ENCODE measurements at regions not wholly inside any gene's neighbourhood (a gene's known extent, or its start where the extent isn't known, plus 50 kb on each side); places are given as distances from the start of the nearest gene placed in this dataset.

DNA sequence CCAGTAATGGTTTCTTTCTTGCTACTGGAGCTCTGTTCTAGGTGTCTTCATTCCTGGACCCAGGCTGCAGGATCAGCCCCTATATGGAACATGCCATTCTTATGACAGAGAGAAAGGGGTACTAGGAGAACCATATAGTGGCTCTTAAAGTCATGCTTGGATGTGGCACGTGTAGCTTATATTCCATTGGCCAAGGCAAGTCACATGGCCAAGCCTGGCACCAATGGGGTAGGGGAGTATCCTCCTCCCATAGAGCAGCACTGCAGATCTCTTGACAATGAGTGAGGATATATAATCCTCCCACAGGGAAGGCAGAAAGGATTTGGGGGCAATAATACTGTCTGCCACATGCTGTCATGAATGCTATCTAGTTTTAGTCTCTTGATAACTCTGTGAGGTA lies 193.3 kb downstream of the PALM2AKAP2 start:
- Mint-ChIP-seq H3K9me3 (no peaks in the 10 kb centered on the region), H3K27ac (no peak overlapping the region), H3K27me3 (peaks cover 0 to 10% of the 10 kb centered on the region in 2 donors), H3K4me3 (no peak overlapping the region), H3K4me1 (ENCODE audit: low read depth in 2 of 2) (peaks cover 0 to 7% of the 10 kb centered on the region in 2 donors), H3K36me3 (ENCODE audit: insufficient read depth) (no peaks in the 10 kb centered on the region)
- DNase-seq (no peak), ATAC-seq (replicated peaks) (no peak)

DNA sequence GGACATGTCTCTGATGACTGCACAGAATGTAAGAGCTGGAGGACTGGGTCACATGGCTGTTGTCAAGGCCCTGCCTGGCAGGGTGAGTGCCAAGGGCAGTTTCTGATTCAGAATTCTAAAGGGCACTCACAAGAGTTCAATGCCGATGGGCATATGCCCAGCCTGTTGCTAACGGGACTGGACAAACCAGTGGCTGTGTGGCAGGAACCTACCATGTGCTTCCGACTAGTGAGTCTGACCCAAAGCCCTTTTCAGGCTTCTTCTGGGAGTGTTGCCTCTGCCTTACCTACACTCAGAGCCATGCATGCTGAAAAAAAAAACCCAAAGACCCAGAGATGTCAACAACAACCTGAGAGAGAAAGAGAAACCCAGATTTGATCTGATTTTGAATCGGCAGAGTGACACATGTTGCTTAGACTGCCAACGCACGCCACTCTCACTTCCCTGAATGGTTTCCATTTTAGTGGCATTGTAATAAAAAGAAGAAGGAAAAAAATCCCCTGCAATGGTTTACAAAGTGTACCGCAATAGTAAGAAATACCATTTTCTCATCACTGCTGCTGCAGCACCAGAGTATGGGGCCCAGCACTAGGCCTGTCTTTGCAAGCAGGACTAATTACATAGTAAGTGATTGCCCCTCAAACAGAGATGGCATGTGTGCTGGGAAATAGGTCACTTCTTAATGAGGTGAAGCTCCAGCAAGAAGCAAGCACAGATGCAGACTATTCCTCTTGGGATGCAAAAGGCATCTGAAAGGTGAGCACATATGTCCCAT lies 194.3 kb downstream of the PALM2AKAP2 start:
- no peaks in the 10 kb centered on the region for H3K36me3 Mint-ChIP-seq (ENCODE audit: insufficient read depth)
- no peaks in the 10 kb centered on the region for H3K9me3 Mint-ChIP-seq
- no peak overlapping the region for H3K27ac Mint-ChIP-seq
- no peak overlapping the region for H3K4me3 Mint-ChIP-seq
- DNase-seq (no peak), ATAC-seq (replicated peaks) (peak; percentile 51)
- H3K27me3 Mint-ChIP-seq: peaks cover 0 to 10% of the 10 kb centered on the region in 2 donors
- H3K4me1 Mint-ChIP-seq (ENCODE audit: low read depth in 2 of 2): peaks cover 0 to 7% of the 10 kb centered on the region in 2 donors

DNA sequence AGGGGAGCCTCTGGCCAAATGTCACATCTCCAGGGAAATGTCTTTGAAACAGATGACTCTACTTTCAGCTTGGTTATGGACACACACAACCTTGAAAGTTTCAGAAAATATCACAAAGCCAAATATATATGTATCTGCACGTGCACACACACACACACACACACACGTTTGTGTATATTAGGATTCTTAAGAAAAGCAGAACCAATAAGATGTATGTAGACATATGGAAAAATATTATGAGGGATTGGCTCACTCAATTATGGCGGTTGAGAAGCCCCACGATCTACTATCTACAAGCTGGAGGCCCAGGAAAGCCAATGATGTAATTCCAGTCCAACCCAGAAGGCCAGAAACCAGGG lies 194.9 kb downstream of the PALM2AKAP2 start:
- Mint-ChIP-seq H3K9me3 (no peaks in the 10 kb centered on the region), H3K27me3 (peaks cover 0 to 10% of the 10 kb centered on the region in 2 donors), H3K4me3 (no peak overlapping the region), H3K36me3 (ENCODE audit: insufficient read depth) (no peaks in the 10 kb centered on the region), H3K4me1 (ENCODE audit: low read depth in 2 of 2) (peaks cover 0 to 7% of the 10 kb centered on the region in 2 donors), H3K27ac (no peak overlapping the region)
- DNase-seq: no peak
- no peak for ATAC-seq (replicated peaks)

DNA sequence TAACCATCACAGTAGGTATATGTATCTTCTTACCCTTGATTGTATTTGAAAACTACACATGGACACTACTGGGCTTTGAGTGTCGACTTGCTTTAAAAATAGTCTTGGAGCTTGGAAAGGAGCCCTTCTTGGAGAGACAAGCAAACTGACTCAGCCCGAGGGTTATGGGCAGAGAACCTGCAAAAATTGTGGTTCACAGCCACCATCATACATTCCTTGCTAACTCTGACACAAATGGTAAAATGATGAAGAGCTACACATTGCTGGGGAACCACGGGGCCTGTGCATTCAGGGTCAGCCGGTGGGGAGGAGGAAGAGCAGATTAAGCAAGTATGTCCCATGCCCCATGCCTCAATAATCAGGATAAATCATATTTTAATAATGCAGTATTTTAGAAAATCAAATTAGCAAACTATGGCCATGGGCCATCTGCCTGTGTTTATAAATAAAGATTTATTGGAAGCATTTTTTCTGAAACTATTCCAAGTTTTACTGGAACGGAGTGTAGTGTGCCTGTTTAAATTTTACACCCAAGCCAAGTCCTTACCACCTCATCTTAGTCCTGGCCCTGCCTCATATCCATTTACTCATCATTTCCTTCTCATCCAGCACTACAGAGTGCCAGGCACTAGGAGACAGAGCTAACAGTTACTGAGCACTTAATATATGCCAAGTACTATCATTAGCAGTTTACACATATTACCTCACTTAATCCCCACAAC lies 195.7 kb downstream of the PALM2AKAP2 start:
- H3K4me3 Mint-ChIP-seq: no peak overlapping the region
- peaks cover 0 to 7% of the 10 kb centered on the region in 2 donors for H3K4me1 Mint-ChIP-seq (ENCODE audit: low read depth in 2 of 2)

DNA sequence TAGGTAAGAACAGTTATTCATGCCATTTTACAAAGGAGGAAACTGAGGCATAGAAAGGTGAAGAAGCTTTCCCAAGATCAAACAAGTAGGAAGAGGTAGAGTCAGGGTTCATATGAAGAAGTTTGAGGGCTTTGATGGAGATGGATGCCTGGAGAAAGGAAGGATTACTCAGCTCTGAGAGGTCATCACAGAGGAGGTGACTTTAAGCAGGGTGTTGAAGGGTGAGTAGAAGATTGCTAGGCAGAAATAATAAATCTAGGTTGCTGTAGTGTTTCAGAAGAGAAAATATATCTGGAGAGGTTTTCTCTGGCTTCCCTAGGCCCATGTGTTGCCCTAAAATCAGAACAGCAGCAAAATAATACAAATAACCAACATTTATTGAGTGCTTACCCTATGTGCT lies 196.3 kb downstream of the PALM2AKAP2 start:
- Mint-ChIP-seq H3K36me3 (ENCODE audit: insufficient read depth) (no peaks in the 10 kb centered on the region), H3K4me1 (ENCODE audit: low read depth in 2 of 2) (peaks cover 0 to 7% of the 10 kb centered on the region in 2 donors), H3K4me3 (no peak overlapping the region), H3K27ac (no peak overlapping the region), H3K27me3 (peaks cover 0 to 10% of the 10 kb centered on the region in 2 donors), H3K9me3 (no peaks in the 10 kb centered on the region)
- ATAC-seq (replicated peaks) (no peak), DNase-seq (no peak)

More for the DNA sequence above, 195.7 kb downstream of the PALM2AKAP2 start:
- DNase-seq (no peak), ATAC-seq (replicated peaks) (no peak)
- Mint-ChIP-seq H3K36me3 (ENCODE audit: insufficient read depth) (no peaks in the 10 kb centered on the region), H3K9me3 (no peaks in the 10 kb centered on the region), H3K27ac (no peak overlapping the region), H3K27me3 (peaks cover 0 to 10% of the 10 kb centered on the region in 2 donors)

DNA sequence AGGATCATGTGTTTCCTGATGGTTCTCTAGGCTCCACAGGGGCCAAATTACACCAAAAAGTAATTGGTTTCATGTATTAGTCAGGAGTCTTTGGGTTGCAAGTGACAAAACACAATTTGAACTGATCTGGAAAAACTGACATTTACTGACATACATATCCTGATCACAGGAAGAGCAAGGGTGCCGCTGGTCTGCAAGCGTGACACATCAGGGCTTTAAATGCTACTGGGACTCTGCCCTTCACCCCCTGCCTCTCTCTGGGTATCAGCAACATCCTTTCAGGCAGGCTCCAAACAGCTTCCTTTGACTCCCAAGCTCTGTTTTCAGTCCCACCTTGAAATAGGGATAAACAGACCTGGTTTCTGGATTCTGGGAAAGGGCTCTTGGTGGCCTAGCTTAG lies 197.5 kb downstream of the PALM2AKAP2 start:
- peak overlapping the region in 1 of 2 donors; percentile 48 for H3K27ac Mint-ChIP-seq
- no peaks in the 10 kb centered on the region for H3K36me3 Mint-ChIP-seq (ENCODE audit: insufficient read depth)
- peaks cover 0 to 7% of the 10 kb centered on the region in 2 donors for H3K4me1 Mint-ChIP-seq (ENCODE audit: low read depth in 2 of 2)
- no peaks in the 10 kb centered on the region for H3K27me3 Mint-ChIP-seq
- H3K9me3 Mint-ChIP-seq: peaks cover 0 to 3% of the 10 kb centered on the region in 2 donors
- ATAC-seq (replicated peaks) (no peak), DNase-seq (no peak)
- H3K4me3 Mint-ChIP-seq: no peak overlapping the region

DNA sequence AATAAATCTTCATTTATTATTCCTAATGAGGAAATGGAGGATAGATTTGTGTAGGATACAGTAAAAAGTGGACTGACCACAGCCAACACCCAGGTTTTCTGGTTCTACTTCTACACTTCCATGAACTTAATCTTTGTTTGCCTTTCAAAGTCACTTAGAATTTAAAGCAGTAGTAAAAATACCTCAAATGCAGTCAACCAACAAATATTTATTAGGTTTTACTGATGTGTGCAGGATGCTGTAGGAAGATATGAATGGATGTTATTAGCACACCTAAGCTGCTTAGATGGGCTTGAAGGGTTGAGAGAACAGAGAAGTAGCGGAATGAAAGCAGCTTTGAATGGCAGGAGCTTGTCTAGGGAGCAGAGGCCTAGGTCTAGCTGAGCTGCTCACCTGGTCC lies 201.1 kb downstream of the PALM2AKAP2 start:
- peaks cover 0 to 3% of the 10 kb centered on the region in 2 donors for H3K9me3 Mint-ChIP-seq
- DNase-seq (no peak), ATAC-seq (replicated peaks) (no peak)
- no peaks in the 10 kb centered on the region for H3K36me3 Mint-ChIP-seq (ENCODE audit: insufficient read depth)
- H3K27ac Mint-ChIP-seq: no peak overlapping the region
- H3K27me3 Mint-ChIP-seq: peaks cover 0 to 4% of the 10 kb centered on the region in 2 donors
- no peak overlapping the region for H3K4me3 Mint-ChIP-seq
- no peaks in the 10 kb centered on the region for H3K4me1 Mint-ChIP-seq (ENCODE audit: low read depth in 2 of 2)

DNA sequence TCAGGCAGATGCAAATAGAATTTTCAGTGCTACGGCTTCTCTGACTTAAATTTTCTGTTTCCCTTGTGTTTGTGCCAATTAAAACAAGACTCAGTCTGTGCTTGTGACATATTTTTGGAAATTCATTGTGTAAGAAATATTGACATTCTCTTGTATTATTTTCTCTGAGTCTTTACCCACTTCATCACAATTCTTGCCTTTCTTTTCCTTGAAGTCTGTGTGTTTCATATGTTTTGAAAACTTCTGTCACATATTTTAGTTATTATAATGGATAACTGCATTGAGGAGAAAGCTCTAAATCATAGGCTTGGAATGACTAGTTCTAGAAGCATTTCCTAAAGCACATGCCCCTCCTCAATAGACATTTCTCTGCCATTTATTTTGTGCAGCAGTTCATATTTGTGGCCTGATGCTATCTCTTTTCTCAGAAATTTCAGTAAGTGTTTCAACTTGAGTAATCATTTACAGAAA lies 206.6 kb downstream of the PALM2AKAP2 start:
- Mint-ChIP-seq H3K9me3 (peaks cover 0 to 2% of the 10 kb centered on the region in 2 donors), H3K36me3 (ENCODE audit: insufficient read depth) (no peaks in the 10 kb centered on the region), H3K4me3 (no peak overlapping the region), H3K4me1 (ENCODE audit: low read depth in 2 of 2) (no peaks in the 10 kb centered on the region), H3K27ac (no peak overlapping the region), H3K27me3 (peaks cover 0 to 4% of the 10 kb centered on the region in 2 donors)
- no peak for ATAC-seq (replicated peaks)
- DNase-seq: no peak

DNA sequence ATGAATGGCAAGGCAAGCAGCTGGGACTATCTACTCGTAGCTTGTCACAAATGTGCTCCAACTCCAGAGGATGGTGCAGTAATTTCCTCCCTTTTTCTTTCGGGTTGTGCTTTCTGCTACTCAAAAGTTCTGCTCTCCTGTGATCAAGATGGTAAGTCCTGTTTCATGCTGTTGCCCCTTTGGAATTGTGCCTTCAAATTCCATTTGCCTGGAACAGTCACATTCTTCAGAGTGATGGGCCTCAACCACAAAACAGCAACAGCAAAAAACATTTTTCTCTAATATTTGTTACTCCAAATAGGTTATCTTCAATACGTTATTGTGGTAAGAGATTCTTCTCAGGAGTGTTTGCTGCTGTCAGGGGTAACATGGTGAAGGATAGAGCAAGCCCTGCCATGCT lies 209.3 kb downstream of the PALM2AKAP2 start:
- no peak for ATAC-seq (replicated peaks)
- no peak overlapping the region for H3K27ac Mint-ChIP-seq

DNA sequence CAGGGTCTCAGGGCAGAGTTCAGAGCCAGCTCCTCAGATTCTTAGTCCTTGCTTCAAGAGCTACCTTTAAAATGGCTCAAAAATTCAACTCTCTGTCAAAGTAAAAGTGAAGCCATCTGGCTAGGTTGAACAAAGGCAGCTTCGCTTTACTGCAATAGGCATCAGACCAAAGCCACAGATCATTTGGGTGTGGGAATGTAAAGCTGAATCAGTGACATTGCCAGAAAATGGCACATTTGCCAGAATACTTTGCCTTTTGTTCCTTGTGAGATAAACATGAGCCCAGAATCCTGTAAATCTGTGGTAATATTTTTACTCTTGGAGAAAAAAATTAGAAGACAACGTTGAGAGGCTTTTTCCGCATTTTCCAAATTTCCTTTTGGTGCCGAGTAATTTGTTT lies 210.5 kb downstream of the PALM2AKAP2 start:
- Mint-ChIP-seq H3K4me1 (ENCODE audit: low read depth in 2 of 2) (no peaks in the 10 kb centered on the region), H3K27ac (no peak overlapping the region), H3K27me3 (peaks cover 17 to 22% of the 10 kb centered on the region in 2 donors), H3K36me3 (ENCODE audit: insufficient read depth) (no peaks in the 10 kb centered on the region), H3K9me3 (no peaks in the 10 kb centered on the region), H3K4me3 (no peak overlapping the region)
- ATAC-seq (replicated peaks) (no peak), DNase-seq (no peak)

More for the DNA sequence above, 209.3 kb downstream of the PALM2AKAP2 start:
- DNase-seq: no peak
- H3K36me3 Mint-ChIP-seq (ENCODE audit: insufficient read depth): no peaks in the 10 kb centered on the region
- no peaks in the 10 kb centered on the region for H3K9me3 Mint-ChIP-seq
- H3K4me1 Mint-ChIP-seq (ENCODE audit: low read depth in 2 of 2): no peaks in the 10 kb centered on the region
- H3K4me3 Mint-ChIP-seq: no peak overlapping the region
- H3K27me3 Mint-ChIP-seq: peaks cover 4 to 11% of the 10 kb centered on the region in 2 donors

DNA sequence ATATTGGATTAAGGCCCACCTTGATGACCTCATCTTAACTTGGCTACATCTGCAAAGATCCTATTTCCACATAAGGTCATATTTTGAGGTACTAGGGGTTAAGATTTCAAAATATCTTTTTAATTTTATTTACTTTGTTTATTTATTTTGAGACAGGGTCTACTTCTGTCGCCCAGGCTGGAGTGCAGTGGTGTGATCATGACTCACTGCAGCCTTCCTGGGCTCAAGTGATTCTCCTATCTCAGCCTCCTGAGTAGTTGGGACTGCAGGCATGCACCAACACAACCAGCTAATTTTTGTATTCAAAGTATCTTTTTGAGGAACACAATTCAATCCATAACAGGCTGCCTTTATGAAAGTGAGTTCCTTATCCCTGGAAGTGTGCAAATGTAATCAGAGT lies 212.3 kb downstream of the PALM2AKAP2 start:
- peaks cover 18 to 22% of the 10 kb centered on the region in 2 donors for H3K27me3 Mint-ChIP-seq
- no peak overlapping the region for H3K4me3 Mint-ChIP-seq
- H3K4me1 Mint-ChIP-seq (ENCODE audit: low read depth in 2 of 2): no peaks in the 10 kb centered on the region
- H3K9me3 Mint-ChIP-seq: no peaks in the 10 kb centered on the region
- no peak for DNase-seq
- H3K27ac Mint-ChIP-seq: no peak overlapping the region
- ATAC-seq (replicated peaks): no peak
- H3K36me3 Mint-ChIP-seq (ENCODE audit: insufficient read depth): no peaks in the 10 kb centered on the region

DNA sequence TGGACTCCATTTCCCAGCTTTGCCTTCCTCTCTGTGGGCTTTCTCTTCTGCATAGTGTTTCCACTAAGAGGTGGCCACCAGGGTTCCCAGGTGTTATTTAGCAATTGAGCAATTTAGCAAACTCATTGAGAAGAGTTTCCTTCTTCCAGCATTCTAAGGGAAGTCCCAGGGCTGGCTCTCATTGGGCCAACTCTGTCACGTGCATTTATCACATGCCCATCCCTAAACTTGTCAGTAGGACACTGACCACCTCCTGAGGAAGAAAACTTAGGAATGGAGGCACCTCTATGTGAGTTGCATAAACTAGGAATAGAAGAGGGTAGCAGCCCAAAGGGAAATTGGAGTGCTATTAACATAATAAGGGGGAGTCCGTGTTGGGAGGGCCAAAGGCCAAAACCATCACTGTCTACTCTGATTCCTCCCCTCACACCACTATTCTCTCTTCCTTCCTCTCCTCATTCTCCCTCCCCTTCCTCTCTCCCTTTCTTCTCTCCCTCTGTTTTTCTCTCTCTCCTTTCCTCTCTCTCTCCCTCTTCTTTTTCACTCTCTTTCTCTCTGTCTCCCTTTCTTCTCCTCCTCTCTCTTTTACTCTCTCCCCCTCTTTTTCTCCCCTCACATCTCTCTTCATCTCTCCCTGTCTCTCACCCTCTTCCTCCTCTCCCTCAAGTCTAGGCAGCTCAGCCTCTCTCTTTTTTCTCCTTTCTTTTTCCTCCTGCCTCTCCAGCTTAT lies 213.4 kb downstream of the PALM2AKAP2 start:
- Mint-ChIP-seq H3K36me3 (ENCODE audit: insufficient read depth) (no peaks in the 10 kb centered on the region), H3K4me3 (no peak overlapping the region), H3K4me1 (ENCODE audit: low read depth in 2 of 2) (no peaks in the 10 kb centered on the region), H3K27ac (no peak overlapping the region), H3K27me3 (peaks cover 18 to 22% of the 10 kb centered on the region in 2 donors), H3K9me3 (no peaks in the 10 kb centered on the region)
- ATAC-seq (replicated peaks) (no peak), DNase-seq (no peak)

DNA sequence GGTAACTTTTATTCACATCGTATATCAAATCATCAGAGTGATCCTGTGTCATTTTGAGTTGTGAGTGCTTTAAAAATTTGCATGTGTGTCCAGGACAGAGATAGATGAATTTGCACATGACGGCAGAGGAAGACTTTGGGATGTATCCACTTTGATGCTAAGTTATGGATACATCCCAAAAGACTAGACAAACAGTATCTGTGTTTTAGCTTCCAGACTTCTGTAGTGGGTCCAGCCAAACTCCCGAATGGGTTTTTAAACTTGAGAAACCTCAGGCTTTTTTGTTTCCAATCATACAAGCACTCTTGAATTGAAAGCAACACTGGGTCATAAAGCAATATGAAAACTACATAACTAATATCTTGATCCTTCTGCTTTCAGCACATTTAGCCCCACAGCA lies 213.8 kb downstream of the C9orf152 start:
- peaks cover 18 to 22% of the 10 kb centered on the region in 2 donors for H3K27me3 Mint-ChIP-seq
- no peaks in the 10 kb centered on the region for H3K36me3 Mint-ChIP-seq (ENCODE audit: insufficient read depth)
- DNase-seq: no peak
- H3K4me1 Mint-ChIP-seq (ENCODE audit: low read depth in 2 of 2): no peaks in the 10 kb centered on the region
- ATAC-seq (replicated peaks): no peak
- H3K4me3 Mint-ChIP-seq: no peak overlapping the region
- H3K27ac Mint-ChIP-seq: no peak overlapping the region
- H3K9me3 Mint-ChIP-seq: no peaks in the 10 kb centered on the region
